Ishikawa (cell line): ENCODE measurements at regions not wholly inside any gene's neighbourhood (a gene's known extent, or its start where the extent isn't known, plus 50 kb on each side); places are given as distances from the start of the nearest gene placed in this dataset.

Experiments
- CEBPB ChIP-seq: IDR thresholded peaks from 2 replicates; pipeline ENCODE4 v1.6.1; 2012
- CREB1 ChIP-seq: IDR thresholded peaks from 2 replicates; pipeline ENCODE4 v1.6.1; 2012; ENCODE audit warnings: low read depth
- EGR1 ChIP-seq: IDR thresholded peaks from 2 replicates; pipeline ENCODE4 v1.6.1; 2012
- EP300 ChIP-seq: IDR thresholded peaks from 2 replicates; pipeline ENCODE4 v1.6.1; 2012; ENCODE audit warnings: borderline replicate concordance
- FOXM1 ChIP-seq: IDR thresholded peaks from 2 replicates; pipeline ENCODE4 v1.6.1; 2012; ENCODE audit warnings: low read depth, borderline replicate concordance
- NFIC ChIP-seq: IDR thresholded peaks from 2 replicates; pipeline ENCODE4 v1.6.1; 2012
- RAD21 ChIP-seq: IDR thresholded peaks from 2 replicates; pipeline ENCODE4 v1.6.1; 2012; ENCODE audit warnings: low read depth
- TAF1 ChIP-seq: IDR thresholded peaks from 2 replicates; pipeline ENCODE4 v1.6.1; 2012; ENCODE audit warnings: low read depth, mild to moderate bottlenecking
- TCF12 ChIP-seq: IDR thresholded peaks from 2 replicates; pipeline ENCODE4 v1.6.1; 2012; ENCODE audit warnings: low read depth
- TEAD4 ChIP-seq: IDR thresholded peaks from 2 replicates; pipeline ENCODE4 v1.6.1; 2012
- YY1 ChIP-seq: IDR thresholded peaks from 2 replicates; pipeline ENCODE4 v1.6.1; 2012; ENCODE audit warnings: low read depth
- ZBTB7A ChIP-seq: IDR thresholded peaks from 2 replicates; pipeline ENCODE4 v1.6.1; 2012; ENCODE audit warnings: low read depth
- TF ChIP-seq, protein P1 (sequence below): IDR thresholded peaks from 2 replicates; pipeline ENCODE4 v1.6.1; 2012
- TF ChIP-seq, protein P2 (sequence below): IDR thresholded peaks from 2 replicates; pipeline ENCODE4 v1.6.1; 2012; ENCODE audit warnings: low read depth, mild to moderate bottlenecking
- TF ChIP-seq, protein P3 (sequence below): IDR thresholded peaks from 2 replicates; pipeline ENCODE4 v1.6.1; 2012

DNA sequence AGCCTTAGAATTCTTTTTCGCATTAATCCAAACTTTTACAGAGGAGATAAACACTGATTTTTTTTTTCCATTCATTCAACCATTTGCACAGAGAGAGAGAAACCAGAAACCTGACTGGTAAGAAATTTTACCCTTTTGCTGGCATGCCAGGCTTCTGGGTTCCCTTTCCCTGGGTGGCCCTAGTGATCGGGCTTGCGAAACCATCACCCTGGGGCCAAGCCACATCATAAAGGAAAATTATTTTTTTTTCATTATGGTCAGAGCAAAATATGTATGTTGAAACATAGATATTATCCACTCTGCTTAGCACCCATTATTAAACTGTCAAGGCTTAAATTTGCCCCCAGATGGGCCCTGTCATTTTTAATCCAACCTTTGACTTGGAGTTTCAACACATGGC is 55.4 kb upstream of the INHBA start:
- TF ChIP-seq EGR1 (no peak), ZBTB7A (no peak), CEBPB (no peak), EP300 (no peak), TAF1 (no peak), FOXM1 (no peak), CREB1 (no peak), NFIC (no peak), TCF12 (no peak), RAD21 (no peak), YY1 (no peak), TEAD4 (no peak)
- TF ChIP-seq, protein P1, sequence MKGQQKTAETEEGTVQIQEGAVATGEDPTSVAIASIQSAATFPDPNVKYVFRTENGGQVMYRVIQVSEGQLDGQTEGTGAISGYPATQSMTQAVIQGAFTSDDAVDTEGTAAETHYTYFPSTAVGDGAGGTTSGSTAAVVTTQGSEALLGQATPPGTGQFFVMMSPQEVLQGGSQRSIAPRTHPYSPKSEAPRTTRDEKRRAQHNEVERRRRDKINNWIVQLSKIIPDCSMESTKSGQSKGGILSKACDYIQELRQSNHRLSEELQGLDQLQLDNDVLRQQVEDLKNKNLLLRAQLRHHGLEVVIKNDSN: no peak
- TF ChIP-seq, protein P2, sequence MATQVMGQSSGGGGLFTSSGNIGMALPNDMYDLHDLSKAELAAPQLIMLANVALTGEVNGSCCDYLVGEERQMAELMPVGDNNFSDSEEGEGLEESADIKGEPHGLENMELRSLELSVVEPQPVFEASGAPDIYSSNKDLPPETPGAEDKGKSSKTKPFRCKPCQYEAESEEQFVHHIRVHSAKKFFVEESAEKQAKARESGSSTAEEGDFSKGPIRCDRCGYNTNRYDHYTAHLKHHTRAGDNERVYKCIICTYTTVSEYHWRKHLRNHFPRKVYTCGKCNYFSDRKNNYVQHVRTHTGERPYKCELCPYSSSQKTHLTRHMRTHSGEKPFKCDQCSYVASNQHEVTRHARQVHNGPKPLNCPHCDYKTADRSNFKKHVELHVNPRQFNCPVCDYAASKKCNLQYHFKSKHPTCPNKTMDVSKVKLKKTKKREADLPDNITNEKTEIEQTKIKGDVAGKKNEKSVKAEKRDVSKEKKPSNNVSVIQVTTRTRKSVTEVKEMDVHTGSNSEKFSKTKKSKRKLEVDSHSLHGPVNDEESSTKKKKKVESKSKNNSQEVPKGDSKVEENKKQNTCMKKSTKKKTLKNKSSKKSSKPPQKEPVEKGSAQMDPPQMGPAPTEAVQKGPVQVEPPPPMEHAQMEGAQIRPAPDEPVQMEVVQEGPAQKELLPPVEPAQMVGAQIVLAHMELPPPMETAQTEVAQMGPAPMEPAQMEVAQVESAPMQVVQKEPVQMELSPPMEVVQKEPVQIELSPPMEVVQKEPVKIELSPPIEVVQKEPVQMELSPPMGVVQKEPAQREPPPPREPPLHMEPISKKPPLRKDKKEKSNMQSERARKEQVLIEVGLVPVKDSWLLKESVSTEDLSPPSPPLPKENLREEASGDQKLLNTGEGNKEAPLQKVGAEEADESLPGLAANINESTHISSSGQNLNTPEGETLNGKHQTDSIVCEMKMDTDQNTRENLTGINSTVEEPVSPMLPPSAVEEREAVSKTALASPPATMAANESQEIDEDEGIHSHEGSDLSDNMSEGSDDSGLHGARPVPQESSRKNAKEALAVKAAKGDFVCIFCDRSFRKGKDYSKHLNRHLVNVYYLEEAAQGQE: no peak
- TF ChIP-seq, protein P3, sequence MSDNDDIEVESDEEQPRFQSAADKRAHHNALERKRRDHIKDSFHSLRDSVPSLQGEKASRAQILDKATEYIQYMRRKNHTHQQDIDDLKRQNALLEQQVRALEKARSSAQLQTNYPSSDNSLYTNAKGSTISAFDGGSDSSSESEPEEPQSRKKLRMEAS: no peak

DNA sequence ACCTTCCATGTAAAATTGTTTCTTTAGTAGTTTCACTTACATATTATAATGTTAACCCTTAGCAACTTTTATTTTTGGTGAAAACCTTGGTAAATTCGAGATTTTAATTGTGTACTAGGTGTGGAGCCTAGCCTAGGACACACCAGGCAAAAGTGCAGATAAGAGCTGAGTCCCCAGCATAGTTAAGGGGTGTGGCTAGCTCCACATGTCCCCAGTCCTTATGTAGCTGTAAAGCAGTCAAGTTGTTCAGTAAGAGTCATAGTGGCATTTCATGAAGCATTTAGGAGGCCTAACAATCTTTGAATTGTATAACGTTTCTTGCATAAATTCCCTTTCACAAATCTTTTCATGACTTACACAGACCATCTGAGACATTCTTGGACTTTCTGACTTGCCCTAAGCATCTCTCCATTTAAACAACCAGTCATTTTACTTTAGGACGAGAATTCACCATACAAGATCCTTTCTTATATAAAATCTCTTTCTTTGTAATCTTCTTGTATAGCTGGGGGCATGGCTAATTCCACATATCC is 53.8 kb upstream of the INHBA start:
- TF ChIP-seq NFIC (no peak), FOXM1 (no peak), EGR1 (no peak), ZBTB7A (no peak), EP300 (no peak), TAF1 (no peak), YY1 (no peak), RAD21 (no peak), CEBPB (no peak), TEAD4 (no peak), CREB1 (no peak), TCF12 (no peak)
- TF ChIP-seq, protein P1: no peak
- TF ChIP-seq, protein P3: no peak
- TF ChIP-seq, protein P2: no peak

DNA sequence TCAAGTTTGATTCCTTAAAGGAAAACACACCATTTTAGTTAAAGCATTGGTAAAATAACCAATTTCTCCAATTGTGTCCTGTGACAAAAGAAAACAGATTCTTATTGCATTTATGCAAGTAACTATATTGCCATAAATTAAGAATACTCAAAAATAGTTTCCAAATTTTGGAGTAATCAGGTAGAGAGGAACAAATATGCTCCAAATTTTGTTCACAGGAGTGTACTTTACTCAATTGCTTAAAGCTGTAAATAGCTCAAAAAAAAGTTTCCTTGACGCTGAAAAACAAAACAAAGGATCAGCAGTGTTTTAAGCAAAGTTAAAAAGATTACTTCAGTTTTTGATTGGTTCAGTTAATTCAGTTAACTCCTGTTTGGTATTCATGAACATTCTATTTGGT is 52.2 kb upstream of the INHBA start:
- no peak for TF ChIP-seq ZBTB7A
- no peak for TF ChIP-seq RAD21
- TF ChIP-seq CEBPB: no peak
- no peak for TF ChIP-seq EP300
- TF ChIP-seq NFIC: no peak
- TF ChIP-seq, protein P2: no peak
- TF ChIP-seq, protein P1: no peak
- TF ChIP-seq TAF1: no peak
- no peak for TF ChIP-seq EGR1
- TF ChIP-seq, protein P3: no peak

DNA sequence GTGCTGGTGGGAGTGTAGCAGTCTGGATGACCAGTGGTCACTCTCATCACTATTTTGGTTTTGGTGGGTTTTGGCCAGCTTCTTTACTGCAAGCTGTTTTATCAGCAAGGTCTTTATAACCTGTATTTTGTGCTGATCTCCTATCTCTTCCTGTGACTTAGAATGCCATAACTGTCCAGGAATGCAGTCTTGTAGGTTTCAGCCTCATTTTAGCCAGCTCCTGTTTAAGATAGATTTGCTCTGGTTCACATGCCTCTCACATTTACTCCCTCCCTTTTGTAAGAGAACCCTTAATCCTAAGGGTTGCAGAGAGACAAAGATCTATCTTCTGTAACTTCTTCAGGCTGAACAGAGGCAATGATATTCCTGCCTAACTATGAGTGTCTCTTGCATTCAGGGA is 51.2 kb upstream of the INHBA start:
- no peak for TF ChIP-seq TAF1
- no peak for TF ChIP-seq NFIC
- TF ChIP-seq, protein P1: no peak
- no peak for TF ChIP-seq YY1
- TF ChIP-seq EP300: no peak
- TF ChIP-seq TEAD4: no peak
- TF ChIP-seq CEBPB: no peak
- TF ChIP-seq EGR1: no peak
- TF ChIP-seq TCF12: no peak
